PC-3 (cell line): ENCODE measurements at regions not wholly inside any gene's neighbourhood (a gene's known extent, or its start where the extent isn't known, plus 50 kb on each side); places are given as distances from the start of the nearest gene placed in this dataset.

Source experiments
- ATAC-seq: fragments of 200-7000 bp; cut with Tn5 transposase; 2 replicates; pipeline ENCODE4 v1.9.1; 2020; ENCODE audit warnings: mild to moderate bottlenecking, moderate library complexity
- BruUV-seq: library from RNA; stranded (reverse); fragments of 400-500 nt; replicated peaks from 2 replicates; lab custom pipeline; 2021; lab: Mats Ljungman, UMichigan
- CTCF ChIA-PET: fragments of 300-600 bp; sonication (Branson Sonifier 250); formaldehyde crosslinking; loops from one replicate; lab custom pipeline; 2022; ENCODE audit warnings: antibody characterized with exemption; lab: Charles Lee
- POLR2A ChIA-PET: fragments of 300-600 bp; sonication (Branson Sonifier 250); formaldehyde crosslinking; loops from one replicate; lab custom pipeline; 2022; ENCODE audit warnings: antibody characterized with exemption; ENCODE audit not compliant: unreplicated experiment; lab: Charles Lee
- DNase-seq: peaks from one replicate; pipeline ENCODE4 v3.0.0-alpha.2; 2015
- H2AFZ ChIP-seq: fragments of 300-600 bp; sonication (generic); 2 replicates; pipeline ENCODE4 v1.6.0; 2016; ENCODE audit warnings: antibody characterized with exemption, low read length
- H3F3A ChIP-seq: fragments of 300-600 bp; sonication (generic); one replicate; pipeline ENCODE4 v1.6.0; 2017; ENCODE audit warnings: antibody characterized with exemption, low read length, control low read depth, mild to moderate bottlenecking; ENCODE audit not compliant: unreplicated experiment
- H3K27ac ChIP-seq: fragments of 300-600 bp; sonication (generic); 2 replicates; pipeline ENCODE4 v1.5.1; 2016; ENCODE audit warnings: mild to moderate bottlenecking, low read length
- H3K27me3 ChIP-seq: fragments of 300-600 bp; sonication (generic); 2 replicates; pipeline ENCODE4 v1.6.1; 2016; ENCODE audit warnings: low read length, mixed read lengths
- H3K36me3 ChIP-seq: fragments of 300-600 bp; sonication (generic); 2 replicates; pipeline ENCODE4 v1.6.1; 2016; ENCODE audit warnings: low read depth, mixed run types, low read length, mixed read lengths
- H3K4me1 ChIP-seq: fragments of 300-600 bp; sonication (generic); 2 replicates; pipeline ENCODE4 v1.5.1; 2016; ENCODE audit warnings: low read length; ENCODE audit not compliant: insufficient read depth
- H3K4me2 ChIP-seq: fragments of 300-600 bp; sonication (generic); 2 replicates; pipeline ENCODE4 v1.6.0; 2016; ENCODE audit warnings: low read length
- H3K4me3 ChIP-seq: fragments of 300-600 bp; sonication (generic); 2 replicates; pipeline ENCODE4 v1.5.1; 2016; ENCODE audit warnings: mild to moderate bottlenecking, low read length, mixed read lengths
- H3K79me2 ChIP-seq: fragments of 300-600 bp; sonication (generic); 2 replicates; pipeline ENCODE4 v1.6.1; 2017; ENCODE audit warnings: low read length, mixed read lengths
- H3K9ac ChIP-seq: fragments of 300-600 bp; sonication (generic); 2 replicates; pipeline ENCODE4 v1.6.0; 2016; ENCODE audit warnings: mild to moderate bottlenecking, low read length
- H3K9me2 ChIP-seq: fragments of 300-600 bp; sonication (generic); replicated peaks from 2 replicates; pipeline ENCODE4 v1.6.1; 2016; ENCODE audit warnings: mixed run types, low read length, mixed read lengths
- H3K9me3 ChIP-seq: fragments of 300-600 bp; sonication (generic); 2 replicates; pipeline ENCODE4 v1.6.1; 2016; ENCODE audit warnings: low read length, mixed read lengths
- H4K20me1 ChIP-seq: fragments of 300-600 bp; sonication (generic); 2 replicates; pipeline ENCODE4 v1.6.1; 2016; ENCODE audit warnings: low read length, mixed read lengths
- CTCF ChIP-seq: fragments of 300-600 bp; sonication (generic); conservative IDR thresholded peaks from 2 replicates; pipeline ENCODE4 v1.5.1; 2017; ENCODE audit warnings: antibody characterized with exemption, low read depth, mild to moderate bottlenecking, low read length
- EZH2 ChIP-seq: fragments of 300-600 bp; sonication (generic); IDR thresholded peaks from one replicate; pipeline ENCODE4 v1.6.1; 2017; ENCODE audit warnings: antibody characterized with exemption, mild to moderate bottlenecking, low read length; ENCODE audit not compliant: unreplicated experiment
- EZH2phosphoT487 ChIP-seq: fragments of 300-600 bp; sonication (generic); IDR thresholded peaks from 2 replicates; pipeline ENCODE4 v1.6.1; 2018; ENCODE audit warnings: mild to moderate bottlenecking, antibody characterized with exemption, low read length, borderline replicate concordance
- intact Hi-C: fragments of 100-400 bp; cut with micrococcal nuclease; formaldehyde crosslinking; loops from 2 replicates; pipeline ENCODE4 v1.9.0; 2023

- Histone ChIP-seq H3K9me3 (peaks cover 19% of the 10 kb centered on the region; the same call in 1 of the 2 replicates), H3K79me2 (no peaks in the 10 kb centered on the region), H3K9ac (no peak overlapping the region), H3K4me3 (no peak overlapping the region), H3K27ac (no peak overlapping the region), H3K4me1 (no peaks in the 10 kb centered on the region), H2AFZ (no peak overlapping the region), H3F3A (no peaks in the 10 kb centered on the region), H3K9me2 (no peaks in the 10 kb centered on the region), H4K20me1 (no peaks in the 10 kb centered on the region), H3K36me3 (no peaks in the 10 kb centered on the region), H3K27me3 (no peaks in the 10 kb centered on the region), H3K4me2 (no peak overlapping the region)
- intact Hi-C loops: no loop called here
- CTCF ChIA-PET: no interaction called here
- POLR2A ChIA-PET: no interaction called here
- DNase-seq (no peak), ATAC-seq (no peak)
- no TSS peak for BruUV-seq
- no peak for TF ChIP-seq EZH2phosphoT487
- no peak for TF ChIP-seq EZH2
- no peak for TF ChIP-seq CTCF
Observed at GRCh38 chr21:16873176-16873575, 639.7 kb upstream of the CXADR start.

- Histone ChIP-seq H3K9me3 (peaks cover 19% of the 10 kb centered on the region; the same call in 1 of the 2 replicates), H3K4me1 (no peaks in the 10 kb centered on the region), H3K79me2 (no peaks in the 10 kb centered on the region), H3K4me3 (no peak overlapping the region), H3K27me3 (no peaks in the 10 kb centered on the region), H2AFZ (no peak overlapping the region), H3K27ac (no peak overlapping the region), H3K9me2 (no peaks in the 10 kb centered on the region), H3K36me3 (no peaks in the 10 kb centered on the region), H4K20me1 (no peaks in the 10 kb centered on the region), H3F3A (no peaks in the 10 kb centered on the region), H3K4me2 (no peak overlapping the region), H3K9ac (no peak overlapping the region)
- no TSS peak for BruUV-seq
- ATAC-seq: no peak
- TF ChIP-seq EZH2: no peak
- no peak for TF ChIP-seq EZH2phosphoT487
- no peak for TF ChIP-seq CTCF
- intact Hi-C loops: no loop called here
- no peak for DNase-seq
- CTCF ChIA-PET: no interaction called here
- POLR2A ChIA-PET: no interaction called here
Observed at GRCh38 chr21:16873596-16873995, 639.2 kb upstream of the CXADR start.

GRCh38 chr21:16879479-16879878 is 633.4 kb upstream of the CXADR start:
- ChIA-PET POLR2A (no interaction called here), CTCF (no interaction called here)
- Histone ChIP-seq H3K4me3 (no peak overlapping the region), H3K4me1 (no peaks in the 10 kb centered on the region), H4K20me1 (no peaks in the 10 kb centered on the region), H3K79me2 (no peaks in the 10 kb centered on the region), H2AFZ (no peak overlapping the region), H3K27me3 (no peaks in the 10 kb centered on the region), H3K36me3 (no peaks in the 10 kb centered on the region), H3K9ac (no peak overlapping the region), H3F3A (no peaks in the 10 kb centered on the region), H3K4me2 (no peak overlapping the region), H3K9me2 (no peaks in the 10 kb centered on the region), H3K9me3 (peaks cover 19% of the 10 kb centered on the region), H3K27ac (no peak overlapping the region)
- TF ChIP-seq EZH2phosphoT487: no peak
- no peak for DNase-seq
- ATAC-seq: no peak
- intact Hi-C loops: no loop called here
- no TSS peak for BruUV-seq
